ENCODE measurements at regions not wholly inside any gene's neighbourhood (a gene's known extent, or its start where the extent isn't known, plus 50 kb on each side); places are given as distances from the start of the nearest gene placed in this dataset.

- no peak for DNase-seq (ENCODE audit: low read depth in 1 of 2, low spot score in 1 of 2)
- H3K27ac ChIP-seq (replicated peaks), result no peak overlapping the region
- no peak overlapping the region for H3K4me3 ChIP-seq (replicated peaks; ENCODE audit: insufficient read depth, low read length)
- H3K27me3 ChIP-seq (ENCODE audit: insufficient read depth, poor library complexity, severe bottlenecking), result no peaks in the 10 kb centered on the region
- no peak for TF ChIP-seq GABPA (IDR thresholded peaks at IDR 0.05; ENCODE audit: low read depth)
- no peak for TF ChIP-seq POLR2AphosphoS5 (IDR thresholded peaks at IDR 0.05; ENCODE audit: low read depth)
- TF ChIP-seq, protein P1, sequence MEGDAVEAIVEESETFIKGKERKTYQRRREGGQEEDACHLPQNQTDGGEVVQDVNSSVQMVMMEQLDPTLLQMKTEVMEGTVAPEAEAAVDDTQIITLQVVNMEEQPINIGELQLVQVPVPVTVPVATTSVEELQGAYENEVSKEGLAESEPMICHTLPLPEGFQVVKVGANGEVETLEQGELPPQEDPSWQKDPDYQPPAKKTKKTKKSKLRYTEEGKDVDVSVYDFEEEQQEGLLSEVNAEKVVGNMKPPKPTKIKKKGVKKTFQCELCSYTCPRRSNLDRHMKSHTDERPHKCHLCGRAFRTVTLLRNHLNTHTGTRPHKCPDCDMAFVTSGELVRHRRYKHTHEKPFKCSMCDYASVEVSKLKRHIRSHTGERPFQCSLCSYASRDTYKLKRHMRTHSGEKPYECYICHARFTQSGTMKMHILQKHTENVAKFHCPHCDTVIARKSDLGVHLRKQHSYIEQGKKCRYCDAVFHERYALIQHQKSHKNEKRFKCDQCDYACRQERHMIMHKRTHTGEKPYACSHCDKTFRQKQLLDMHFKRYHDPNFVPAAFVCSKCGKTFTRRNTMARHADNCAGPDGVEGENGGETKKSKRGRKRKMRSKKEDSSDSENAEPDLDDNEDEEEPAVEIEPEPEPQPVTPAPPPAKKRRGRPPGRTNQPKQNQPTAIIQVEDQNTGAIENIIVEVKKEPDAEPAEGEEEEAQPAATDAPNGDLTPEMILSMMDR (IDR thresholded peaks at IDR 0.05; ENCODE audit: insufficient read depth, low read length), result no peak
- TF ChIP-seq, protein P2, sequence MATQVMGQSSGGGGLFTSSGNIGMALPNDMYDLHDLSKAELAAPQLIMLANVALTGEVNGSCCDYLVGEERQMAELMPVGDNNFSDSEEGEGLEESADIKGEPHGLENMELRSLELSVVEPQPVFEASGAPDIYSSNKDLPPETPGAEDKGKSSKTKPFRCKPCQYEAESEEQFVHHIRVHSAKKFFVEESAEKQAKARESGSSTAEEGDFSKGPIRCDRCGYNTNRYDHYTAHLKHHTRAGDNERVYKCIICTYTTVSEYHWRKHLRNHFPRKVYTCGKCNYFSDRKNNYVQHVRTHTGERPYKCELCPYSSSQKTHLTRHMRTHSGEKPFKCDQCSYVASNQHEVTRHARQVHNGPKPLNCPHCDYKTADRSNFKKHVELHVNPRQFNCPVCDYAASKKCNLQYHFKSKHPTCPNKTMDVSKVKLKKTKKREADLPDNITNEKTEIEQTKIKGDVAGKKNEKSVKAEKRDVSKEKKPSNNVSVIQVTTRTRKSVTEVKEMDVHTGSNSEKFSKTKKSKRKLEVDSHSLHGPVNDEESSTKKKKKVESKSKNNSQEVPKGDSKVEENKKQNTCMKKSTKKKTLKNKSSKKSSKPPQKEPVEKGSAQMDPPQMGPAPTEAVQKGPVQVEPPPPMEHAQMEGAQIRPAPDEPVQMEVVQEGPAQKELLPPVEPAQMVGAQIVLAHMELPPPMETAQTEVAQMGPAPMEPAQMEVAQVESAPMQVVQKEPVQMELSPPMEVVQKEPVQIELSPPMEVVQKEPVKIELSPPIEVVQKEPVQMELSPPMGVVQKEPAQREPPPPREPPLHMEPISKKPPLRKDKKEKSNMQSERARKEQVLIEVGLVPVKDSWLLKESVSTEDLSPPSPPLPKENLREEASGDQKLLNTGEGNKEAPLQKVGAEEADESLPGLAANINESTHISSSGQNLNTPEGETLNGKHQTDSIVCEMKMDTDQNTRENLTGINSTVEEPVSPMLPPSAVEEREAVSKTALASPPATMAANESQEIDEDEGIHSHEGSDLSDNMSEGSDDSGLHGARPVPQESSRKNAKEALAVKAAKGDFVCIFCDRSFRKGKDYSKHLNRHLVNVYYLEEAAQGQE (IDR thresholded peaks at IDR 0.05; ENCODE audit: insufficient replicate concordance, low read depth), result no peak
- TF ChIP-seq SPI1 (IDR thresholded peaks at IDR 0.05; ENCODE audit: borderline replicate concordance, low read depth), result no peak
These were observed 66.4 kb upstream of the AGA start for GRCh38 chr4:177508662-177509061.

DNA sequence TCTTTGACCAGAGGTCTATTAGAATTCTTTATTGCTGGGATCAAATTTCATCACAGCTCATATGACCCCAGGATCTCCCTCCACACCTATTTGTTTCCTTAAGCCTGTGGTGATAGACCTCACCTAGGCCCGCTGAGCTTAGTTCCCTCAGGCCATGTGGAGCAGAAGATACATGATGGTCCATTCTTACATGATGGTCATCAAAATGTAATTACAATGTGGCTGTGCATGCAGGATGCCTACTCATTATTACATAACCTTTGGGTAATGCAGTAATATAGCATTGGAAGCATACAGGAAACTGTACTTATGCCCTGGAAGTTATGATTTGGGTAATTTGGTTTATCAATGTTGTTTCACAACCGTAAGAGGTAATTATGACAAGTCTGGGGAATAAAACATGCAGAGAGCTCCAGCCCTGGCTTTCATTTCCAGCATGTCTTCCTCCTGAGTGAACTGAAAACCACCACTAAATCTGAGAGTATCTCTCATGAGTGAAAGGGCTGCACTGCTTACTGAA lies 67.0 kb upstream of the AGA start:
- TF ChIP-seq POLR2AphosphoS5 (IDR thresholded peaks at IDR 0.05; ENCODE audit: low read depth), result no peak
- TF ChIP-seq, protein P2 (IDR thresholded peaks at IDR 0.05; ENCODE audit: insufficient replicate concordance, low read depth), result no peak
- TF ChIP-seq, protein P1 (IDR thresholded peaks at IDR 0.05; ENCODE audit: insufficient read depth, low read length), result no peak
- TF ChIP-seq SPI1 (IDR thresholded peaks at IDR 0.05; ENCODE audit: borderline replicate concordance, low read depth), result no peak
- TF ChIP-seq GABPA (IDR thresholded peaks at IDR 0.05; ENCODE audit: low read depth), result no peak
- Histone ChIP-seq H3K27me3 (ENCODE audit: insufficient read depth, poor library complexity, severe bottlenecking) (no peaks in the 10 kb centered on the region), H3K27ac (replicated peaks) (no peak overlapping the region), H3K4me3 (replicated peaks; ENCODE audit: insufficient read depth, low read length) (no peak overlapping the region)
- no peak for DNase-seq (ENCODE audit: low read depth in 1 of 2, low spot score in 1 of 2)

GRCh38 chr4:177511611-177512010 lies 69.4 kb upstream of the AGA start:
- no peak overlapping the region for H3K27ac ChIP-seq (replicated peaks)
- H3K4me3 ChIP-seq (replicated peaks; ENCODE audit: insufficient read depth, low read length), result no peak overlapping the region
- DNase-seq (ENCODE audit: low read depth in 1 of 2, low spot score in 1 of 2), result no peak
- TF ChIP-seq POLR2AphosphoS5 (IDR thresholded peaks at IDR 0.05; ENCODE audit: low read depth), result no peak
- TF ChIP-seq SPI1 (IDR thresholded peaks at IDR 0.05; ENCODE audit: borderline replicate concordance, low read depth), result no peak
- TF ChIP-seq GABPA (IDR thresholded peaks at IDR 0.05; ENCODE audit: low read depth), result no peak
- TF ChIP-seq, protein P2 (IDR thresholded peaks at IDR 0.05; ENCODE audit: insufficient replicate concordance, low read depth), result no peak
- TF ChIP-seq, protein P1 (IDR thresholded peaks at IDR 0.05; ENCODE audit: insufficient read depth, low read length), result no peak
- no peaks in the 10 kb centered on the region for H3K27me3 ChIP-seq (ENCODE audit: insufficient read depth, poor library complexity, severe bottlenecking)

Measured in HL-60 (cell line).